ENCODE measurements at regions not wholly inside any gene's neighbourhood (a gene's known extent, or its start where the extent isn't known, plus 50 kb on each side); places are given as distances from the start of the nearest gene placed in this dataset.

- TF ChIP-seq CTCF (IDR thresholded peaks at IDR 0.05) (no peak), POLR2A (IDR thresholded peaks at IDR 0.05) (no peak), POLR2AphosphoS5 (IDR thresholded peaks at IDR 0.05) (no peak), EP300 (IDR thresholded peaks at IDR 0.05) (no peak)
Observed at GRCh38 chr20:11267131-11267761, 593.4 kb upstream of the JAG1 start.
